GM12878 (cell line): ENCODE measurements at regions not wholly inside any gene's neighbourhood (a gene's known extent, or its start where the extent isn't known, plus 50 kb on each side); places are given as distances from the start of the nearest gene placed in this dataset.

Experiments used
- ATAC-seq: fragments of 200-7000 bp; cut with Tn5 transposase; 3 replicates; pipeline ENCODE4 v1.9.1; 2020; ENCODE audit warnings: mild to moderate bottlenecking, moderate library complexity
- BruUV-seq: library from RNA; stranded (reverse); fragments of 400-500 nt; replicated peaks from 2 replicates; lab custom pipeline; 2021; lab: Mats Ljungman, UMichigan
- CTCF ChIA-PET: fragments of 300-600 bp; sonication (Branson Sonifier 250); formaldehyde crosslinking; extraction: SDS; loops from one replicate; lab custom pipeline; 2021; ENCODE audit warnings: inconsistent platforms; lab: Yijun Ruan, JAX
- POLR2A ChIA-PET: fragments of 350-600 bp; formaldehyde crosslinking; extraction: SDS; loops from one replicate; lab custom pipeline; 2021; ENCODE audit warnings: inconsistent platforms; lab: Charles Lee
- RAD21 ChIA-PET: fragments of 300-600 bp; sonication (Branson Sonifier 250); formaldehyde crosslinking; loops from one replicate; lab custom pipeline; 2023; ENCODE audit warnings: antibody characterized with exemption; ENCODE audit not compliant: unreplicated experiment; lab: Charles Lee
- SMC1A ChIA-PET: fragments of 300-600 bp; sonication (Branson Sonifier 250); formaldehyde crosslinking; loops from one replicate; lab custom pipeline; 2023; ENCODE audit not compliant: unreplicated experiment, uncharacterized antibody; lab: Charles Lee
- DNase-seq: peaks from one replicate; pipeline ENCODE4 v3.0.0-alpha.2; 2011; ENCODE audit warnings: low read depth, low spot score
- FAIRE-seq: peaks from 3 replicates; lab custom pipeline; 2011; peaks lifted over from hg19 to GRCh38; lab: Jason Lieb, UNC
- H2AFZ ChIP-seq: 2 replicates; pipeline ENCODE4 v1.6.0; 2011; ENCODE audit warnings: low read depth, low read length, control low read depth; ENCODE audit not compliant: control insufficient read depth
- H3K27ac ChIP-seq: 2 replicates; pipeline ENCODE4 v1.5.1; 2011; ENCODE audit warnings: control low read depth; ENCODE audit not compliant: control insufficient read depth, insufficient read depth
- H3K27me3 ChIP-seq, 2 experiments: replicated peaks in 1 of 2; 2 replicates each; pipeline versions ENCODE4 v1.6.0 to v1.6.1; 2011; ENCODE audit warnings: low read length in 1 of 2; ENCODE audit not compliant: control insufficient read depth in 2 of 2, insufficient read depth in 2 of 2
- H3K36me3 ChIP-seq, 2 experiments: 2 replicates each; pipeline ENCODE4 v1.5.1; 2011; ENCODE audit warnings: low read length in 1 of 2; ENCODE audit not compliant: control insufficient read depth in 2 of 2, insufficient read depth in 2 of 2
- H3K4me1 ChIP-seq: 2 replicates; pipeline ENCODE4 v1.6.1; 2011; ENCODE audit warnings: mild to moderate bottlenecking, low read length, moderate library complexity, mixed read lengths; ENCODE audit not compliant: control insufficient read depth, insufficient read depth
- H3K4me2 ChIP-seq: 2 replicates; pipeline ENCODE4 v1.6.0; 2011; ENCODE audit warnings: control low read depth; ENCODE audit not compliant: control insufficient read depth, insufficient read depth
- H3K4me3 ChIP-seq: fragments of 200-600 bp; sonication (generic); 2 replicates; pipeline ENCODE4 v1.5.1; 2016
- H3K79me2 ChIP-seq: 2 replicates; pipeline ENCODE4 v1.6.0; 2011; ENCODE audit warnings: low read length; ENCODE audit not compliant: control insufficient read depth, insufficient read depth
- H3K9ac ChIP-seq: 2 replicates; pipeline ENCODE4 v1.8.0; 2011; ENCODE audit warnings: low read length, control low read depth, mixed read lengths; ENCODE audit not compliant: control insufficient read depth, insufficient read depth
- H3K9me3 ChIP-seq: replicated peaks from 3 replicates; pipeline ENCODE4 v1.5.1; 2011; ENCODE audit warnings: mild to moderate bottlenecking, low read length; ENCODE audit not compliant: control insufficient read depth, insufficient read depth
- H4K20me1 ChIP-seq: 2 replicates; pipeline ENCODE4 v1.6.0; 2011; ENCODE audit not compliant: control insufficient read depth, insufficient read depth
- CBX3 ChIP-seq: fragments of 200-600 bp; sonication (generic); IDR thresholded peaks from 2 replicates; pipeline ENCODE4 v1.6.1; 2016; ENCODE audit warnings: low read depth, borderline replicate concordance
- CBX5 ChIP-seq: sonication (generic); IDR thresholded peaks from 2 replicates; pipeline ENCODE4 v1.6.1; 2016; ENCODE audit warnings: low read depth, moderate library complexity, mild to moderate bottlenecking, inconsistent platforms
- HDGF ChIP-seq: fragments of 450-650 bp; IDR thresholded peaks from 2 replicates; pipeline ENCODE4 v1.6.1; 2016; ENCODE audit warnings: antibody characterized with exemption
- KAT2A ChIP-seq: conservative IDR thresholded peaks from 2 replicates; pipeline ENCODE4 v1.6.1; 2011; ENCODE audit warnings: low read depth, low read length; ENCODE audit not compliant: control insufficient read depth
- MTA2 ChIP-seq: fragments of 450-650 bp; IDR thresholded peaks from 2 replicates; pipeline ENCODE4 v1.6.1; 2016; ENCODE audit warnings: low read depth, mild to moderate bottlenecking, moderate library complexity
- NR2C2 ChIP-seq: IDR thresholded peaks from 2 replicates; pipeline ENCODE4 v1.6.1; 2011; ENCODE audit warnings: borderline replicate concordance, low read depth; ENCODE audit not compliant: control insufficient read depth, insufficient read length
- RBBP5 ChIP-seq: fragments of 200-600 bp; sonication (generic); conservative IDR thresholded peaks from 2 replicates; pipeline ENCODE4 v1.6.1; 2016
- RFX5 ChIP-seq: IDR thresholded peaks from 2 replicates; pipeline ENCODE4 v1.6.1; 2011; ENCODE audit warnings: low read depth, low read length, improper control_type of control experiment
- SIN3A ChIP-seq: IDR thresholded peaks from 2 replicates; pipeline ENCODE4 v1.6.1; 2012; ENCODE audit warnings: low read depth, low read length, improper control_type of control experiment
- SMC3 ChIP-seq: IDR thresholded peaks from 2 replicates; pipeline ENCODE4 v1.6.1; 2011; ENCODE audit warnings: low read length, improper control_type of control experiment, borderline replicate concordance
- ZBED1 ChIP-seq: IDR thresholded peaks from 2 replicates; pipeline ENCODE4 v1.6.1; 2016; ENCODE audit warnings: borderline replicate concordance
- ZBTB11 ChIP-seq: fragments of 450-650 bp; formaldehyde crosslinking; IDR thresholded peaks from 2 replicates; pipeline ENCODE4 v1.5.0; 2022; ENCODE audit warnings: mild to moderate bottlenecking, missing genetic modification characterization
- ZBTB4 ChIP-seq: fragments of 450-650 bp; formaldehyde crosslinking; IDR thresholded peaks from 2 replicates; pipeline ENCODE4 v1.4.0; 2022; ENCODE audit warnings: mild to moderate bottlenecking, moderate library complexity
- in situ Hi-C: fragments of 300-500 bp; cut with MboI; formaldehyde crosslinking; loops from 9 replicates; pipeline ENCODE4 v1.14.3; 2018; ENCODE audit warnings: mixed read lengths
- intact Hi-C: fragments of 100-400 bp; cut with micrococcal nuclease; formaldehyde crosslinking; loops from one replicate; pipeline ENCODE4 v1.14.2; 2022; ENCODE audit not compliant: unreplicated experiment

GRCh38 chr2:220987839-220988238, 584.3 kb downstream of the EPHA4 start (continued):
- no peak for TF ChIP-seq CBX5
- no peak for TF ChIP-seq SMC3
- TF ChIP-seq KAT2A: no peak
- TF ChIP-seq RFX5: no peak

- no peaks in the 10 kb centered on the region for H3K9me3 ChIP-seq
- SMC1A ChIA-PET: no interaction called here
- DNase-seq (no peak), FAIRE-seq (no peak), ATAC-seq (no peak)
- intact Hi-C loops (no loop called here), in situ Hi-C loops (no loop called here)
- H3K36me3 ChIP-seq: no peaks in the 10 kb centered on the region
- TF ChIP-seq HDGF (no peak), RBBP5 (no peak), RFX5 (no peak), NR2C2 (no peak), ZBTB11 (CRISPR knock-in tag) (no peak), SIN3A (no peak), ZBED1 (no peak), MTA2 (no peak), CBX3 (no peak), ZBTB4 (CRISPR knock-in tag) (no peak)
- RAD21 ChIA-PET: no interaction called here
- H3K79me2 ChIP-seq: no peaks in the 10 kb centered on the region
- CTCF ChIA-PET: no interaction called here
- no peaks in the 10 kb centered on the region; a peak in 1 of 4 replicates for H3K27me3 ChIP-seq
- H3K4me2 ChIP-seq: no peak overlapping the region
- no peaks in the 10 kb centered on the region for H4K20me1 ChIP-seq
- BruUV-seq: no TSS peak
- H3K27ac ChIP-seq: no peak overlapping the region
- H3K4me3 ChIP-seq: no peak overlapping the region
- no peaks in the 10 kb centered on the region for H3K4me1 ChIP-seq
- no peak overlapping the region for H2AFZ ChIP-seq
- POLR2A ChIA-PET: no interaction called here
- no peak overlapping the region for H3K9ac ChIP-seq
Observed at GRCh38 chr2:220991972-220992371, 580.1 kb downstream of the EPHA4 start.
